Body of pancreas (tissue), 4 donors: ENCODE measurements at regions not wholly inside any gene's neighbourhood (a gene's known extent, or its start where the extent isn't known, plus 50 kb on each side); places are given as distances from the start of the nearest gene placed in this dataset.

Experiments
- ATAC-seq: fragments of 150-250 bp; one replicate; pipeline ENCODE4 v1.9.1; 2016
- DNase-seq, 4 donors: peaks; one replicate each; pipeline ENCODE4 v3.0.0-alpha.2; 2019
- H3K27ac ChIP-seq, 4 donors: fragments of 200-600 bp; sonication (generic); 1 replicate in 3 of 4; 2 replicates in 1 of 4; pipeline versions ENCODE4 v1.5.1 to v1.6.1; 2016 to 2019; ENCODE audit warnings: mild to moderate bottlenecking in 1 of 4, mixed read lengths in 1 of 4, moderate library complexity in 1 of 4
- H3K27me3 ChIP-seq, 2 donors: fragments of 200-600 bp; sonication (generic); one replicate each; pipeline ENCODE4 v1.6.0; 2016; ENCODE audit warnings: mild to moderate bottlenecking in 1 of 2
- H3K36me3 ChIP-seq, 2 donors: fragments of 200-600 bp; sonication (generic); replicated peaks in 1 of 2; 2 replicates each; pipeline ENCODE4 v1.5.1; 2016; ENCODE audit warnings: low read depth in 2 of 2; ENCODE audit not compliant: insufficient read depth in 1 of 2
- H3K4me1 ChIP-seq: fragments of 200-600 bp; sonication (generic); one replicate; pipeline ENCODE4 v1.6.0; 2016
- H3K4me3 ChIP-seq, 2 donors: fragments of 200-600 bp; sonication (generic); 1 replicate in 1 of 2; 2 replicates in 1 of 2; pipeline ENCODE4 v1.5.1; 2016 to 2019
- H3K9me3 ChIP-seq, 3 donors: fragments of 200-600 bp; sonication (generic); 1 replicate in 2 of 3; 2 replicates in 1 of 3; pipeline ENCODE4 v1.5.1; 2016
- CTCF ChIP-seq, 7 experiments: fragments of 450-650 bp in 4 of 7; fragments of 200-600 bp in 3 of 7; sonication (generic) in 3 of 7; IDR thresholded peaks; one replicate each; pipeline ENCODE4 v1.5.1; 2016 to 2019; ENCODE audit warnings: antibody characterized with exemption in 7 of 7
- POLR2A ChIP-seq, 3 donors: fragments of 450-650 bp; IDR thresholded peaks; one replicate each; pipeline ENCODE4 v1.6.1; 2016; ENCODE audit warnings: antibody characterized with exemption in 3 of 3, mild to moderate bottlenecking in 2 of 3
- WGBS, 2 donors: methylation state at CpG; one replicate each; pipeline ENCODE4 v1.1.5; 2017; 5-methylcytosine and 5-hydroxymethylcytosine counted together
- intact Hi-C: fragments of 100-400 bp; cut with DNase I; formaldehyde crosslinking; loops from one replicate; pipeline ENCODE4 v1.15.1; 2023

- no peak for TF ChIP-seq CTCF (IDR thresholded peaks at IDR 0.05)
- no peak for TF ChIP-seq POLR2A (IDR thresholded peaks at IDR 0.05)
- intact Hi-C loops: no loop called here
- ATAC-seq (no peak), DNase-seq (no peak)
- Histone ChIP-seq H3K4me1 (no peaks in the 10 kb centered on the region), H3K27me3 (no peaks in the 10 kb centered on the region), H3K36me3 (no peaks in the 10 kb centered on the region), H3K4me3 (no peak overlapping the region), H3K27ac (no peak overlapping the region), H3K9me3 (no peaks in the 10 kb centered on the region)
- WGBS, 2 donors: 7 to 13% methylated on average over 1 of the region's 1 CpG
Measured at GRCh38 chr2:17426743-17427142, 91.5 kb downstream of the RAD51AP2 start.

GRCh38 chr2:17422061-17422460 is 96.2 kb downstream of the RAD51AP2 start:
- TF ChIP-seq POLR2A (IDR thresholded peaks at IDR 0.05): no peak
- TF ChIP-seq CTCF (IDR thresholded peaks at IDR 0.05): no peak
- H3K9me3 ChIP-seq: no peaks in the 10 kb centered on the region
- no peaks in the 10 kb centered on the region for H3K4me1 ChIP-seq
- H3K27ac ChIP-seq: no peak overlapping the region
- intact Hi-C loops: no loop called here
- H3K4me3 ChIP-seq: no peak overlapping the region
- no peaks in the 10 kb centered on the region for H3K27me3 ChIP-seq
- ATAC-seq (no peak), DNase-seq (no peak)
- H3K36me3 ChIP-seq: no peaks in the 10 kb centered on the region

GRCh38 chr2:17416884-17417391 is 101.3 kb downstream of the RAD51AP2 start:
- H3K36me3 ChIP-seq: no peaks in the 10 kb centered on the region
- H3K27ac ChIP-seq: no peak overlapping the region
- intact Hi-C loops: no loop called here
- no peaks in the 10 kb centered on the region for H3K4me1 ChIP-seq
- WGBS, 2 donors: 72 to 80% methylated on average over 3 of the region's 3 CpGs
- H3K27me3 ChIP-seq: no peaks in the 10 kb centered on the region
- H3K4me3 ChIP-seq: no peak overlapping the region
- TF ChIP-seq CTCF (IDR thresholded peaks at IDR 0.05) (no peak), POLR2A (IDR thresholded peaks at IDR 0.05) (no peak)
- ATAC-seq (no peak), DNase-seq (no peak)
- no peaks in the 10 kb centered on the region for H3K9me3 ChIP-seq

GRCh38 chr2:17413036-17413435 is 105.2 kb downstream of the RAD51AP2 start:
- Histone ChIP-seq H3K4me3 (no peak overlapping the region), H3K27ac (no peak overlapping the region), H3K9me3 (peaks cover 0 to 4% (median 0%) of the 10 kb centered on the region in 3 donors), H3K4me1 (no peaks in the 10 kb centered on the region), H3K36me3 (no peaks in the 10 kb centered on the region), H3K27me3 (no peaks in the 10 kb centered on the region)
- WGBS, 2 donors: 67 to 68% methylated on average over 1 of the region's 1 CpG
- ATAC-seq (no peak), DNase-seq (no peak)
- intact Hi-C loops: no loop called here
- TF ChIP-seq CTCF (IDR thresholded peaks at IDR 0.05) (no peak), POLR2A (IDR thresholded peaks at IDR 0.05) (no peak)

- DNase-seq (no peak), ATAC-seq (no peak)
- no peak overlapping the region for H3K27ac ChIP-seq
- H3K4me1 ChIP-seq: no peaks in the 10 kb centered on the region
- 5 to 16% methylated on average over 1 of the region's 1 CpG for WGBS, 2 donors
- H3K4me3 ChIP-seq: no peak overlapping the region
- no peaks in the 10 kb centered on the region for H3K27me3 ChIP-seq
- H3K36me3 ChIP-seq: no peaks in the 10 kb centered on the region
- TF ChIP-seq CTCF (IDR thresholded peaks at IDR 0.05): no peak
- intact Hi-C loops: no loop called here
- H3K9me3 ChIP-seq: no peaks in the 10 kb centered on the region
Measured at GRCh38 chr2:17401096-17401495, 117.1 kb downstream of the RAD51AP2 start.
